Peyer's patch (tissue), 4 donors: ENCODE measurements at regions not wholly inside any gene's neighbourhood (a gene's known extent, or its start where the extent isn't known, plus 50 kb on each side); places are given as distances from the start of the nearest gene placed in this dataset.

Source experiments
- CTCF ChIP-seq, 6 experiments: fragments of 450-650 bp in 4 of 6; fragments of 200-600 bp in 2 of 6; sonication (generic) in 1 of 6; IDR thresholded peaks; one replicate each; pipeline ENCODE4 v1.5.1; 2017 to 2019; ENCODE audit warnings: antibody characterized with exemption in 6 of 6, mild to moderate bottlenecking in 3 of 6, moderate library complexity in 1 of 6
- POLR2A ChIP-seq, 2 donors: fragments of 450-650 bp; IDR thresholded peaks; one replicate each; pipeline ENCODE4 v1.5.1; 2017; ENCODE audit warnings: antibody characterized with exemption in 2 of 2, mild to moderate bottlenecking in 2 of 2, moderate library complexity in 2 of 2

GRCh38 chr3:111362381-111363009, 179.5 kb upstream of the CD96 start:
- TF ChIP-seq CTCF (IDR thresholded peaks at IDR 0.05) = no peak
- no peak for TF ChIP-seq POLR2A (IDR thresholded peaks at IDR 0.05)
